ENCODE measurements at regions not wholly inside any gene's neighbourhood (a gene's known extent, or its start where the extent isn't known, plus 50 kb on each side); places are given as distances from the start of the nearest gene placed in this dataset.

- 38 to 67% methylated on average over 1 of the region's 1 CpG for WGBS, 2 donors
- Histone ChIP-seq H3K27ac (no peak overlapping the region), H3K27me3 (no peaks in the 10 kb centered on the region), H3K4me3 (no peak overlapping the region), H3K9me3 (no peaks in the 10 kb centered on the region), H3K36me3 (ENCODE audit: low read depth, missing control alignments) (no peaks in the 10 kb centered on the region), H3K4me1 (peaks cover 7% of the 10 kb centered on the region)
- TF ChIP-seq CTCF (IDR thresholded peaks at IDR 0.05) (no peak), POLR2A (IDR thresholded peaks at IDR 0.05) (no peak)
- no peak for DNase-seq
- intact Hi-C loops (cut with DNase I; ENCODE audit: low total_unique reads): no loop called here
Measured at GRCh38 chr14:22487401-22487800, 101.6 kb downstream of the DAD1 start.

GRCh38 chr14:22486675-22487074 is 102.3 kb downstream of the DAD1 start:
- Histone ChIP-seq H3K27me3 (no peaks in the 10 kb centered on the region), H3K27ac (no peak overlapping the region), H3K4me3 (no peak overlapping the region), H3K4me1 (no peaks in the 10 kb centered on the region), H3K9me3 (no peaks in the 10 kb centered on the region), H3K36me3 (ENCODE audit: low read depth, missing control alignments) (no peaks in the 10 kb centered on the region)
- TF ChIP-seq CTCF (IDR thresholded peaks at IDR 0.05) (no peak), POLR2A (IDR thresholded peaks at IDR 0.05) (no peak)
- 78 to 88% methylated on average over 5 of the region's 5 CpGs for WGBS, 2 donors
- intact Hi-C loops (cut with DNase I; ENCODE audit: low total_unique reads): no loop called here
- no peak for DNase-seq

- H3K9me3 ChIP-seq: no peaks in the 10 kb centered on the region
- H3K36me3 ChIP-seq (ENCODE audit: low read depth, missing control alignments): no peaks in the 10 kb centered on the region
- intact Hi-C loops (cut with DNase I; ENCODE audit: low total_unique reads): no loop called here
- WGBS, 2 donors: 89 to 95% methylated on average over 6 of the region's 6 CpGs
- H3K4me3 ChIP-seq: no peak overlapping the region
- no peak for DNase-seq
- H3K27me3 ChIP-seq: no peaks in the 10 kb centered on the region
- H3K27ac ChIP-seq: no peak overlapping the region
- H3K4me1 ChIP-seq: no peaks in the 10 kb centered on the region
- TF ChIP-seq POLR2A (IDR thresholded peaks at IDR 0.05) (no peak), CTCF (IDR thresholded peaks at IDR 0.05) (no peak)
Measured at GRCh38 chr14:22485649-22486048, 103.4 kb downstream of the DAD1 start.

- DNase-seq: no peak
- intact Hi-C loops (cut with DNase I; ENCODE audit: low total_unique reads): no loop called here
- no peak for TF ChIP-seq POLR2A (IDR thresholded peaks at IDR 0.05)
- no peak for TF ChIP-seq CTCF (IDR thresholded peaks at IDR 0.05)
Measured at GRCh38 chr14:22485178-22485577, 103.8 kb downstream of the DAD1 start.

GRCh38 chr14:22484632-22485031 is 104.4 kb downstream of the DAD1 start:
- 52 to 58% methylated on average over 5 of the region's 5 CpGs for WGBS, 2 donors
- no peaks in the 10 kb centered on the region for H3K4me1 ChIP-seq
- H3K4me3 ChIP-seq: no peak overlapping the region
- H3K9me3 ChIP-seq: no peaks in the 10 kb centered on the region
- no peak for DNase-seq
- H3K27ac ChIP-seq: no peak overlapping the region
- intact Hi-C loops (cut with DNase I; ENCODE audit: low total_unique reads): no loop called here
- H3K27me3 ChIP-seq: no peaks in the 10 kb centered on the region
- no peaks in the 10 kb centered on the region for H3K36me3 ChIP-seq (ENCODE audit: low read depth, missing control alignments)
- TF ChIP-seq POLR2A (IDR thresholded peaks at IDR 0.05) (no peak), CTCF (IDR thresholded peaks at IDR 0.05) (no peak)

More at GRCh38 chr14:22485178-22485577, 103.8 kb downstream of the DAD1 start:
- WGBS, 2 donors: 75 to 80% methylated on average over 1 of the region's 1 CpG
- Histone ChIP-seq H3K36me3 (ENCODE audit: low read depth, missing control alignments) (no peaks in the 10 kb centered on the region), H3K4me1 (no peaks in the 10 kb centered on the region), H3K4me3 (no peak overlapping the region), H3K27ac (no peak overlapping the region), H3K27me3 (no peaks in the 10 kb centered on the region), H3K9me3 (no peaks in the 10 kb centered on the region)
